ENCODE measurements at regions not wholly inside any gene's neighbourhood (a gene's known extent, or its start where the extent isn't known, plus 50 kb on each side); places are given as distances from the start of the nearest gene placed in this dataset.

DNA sequence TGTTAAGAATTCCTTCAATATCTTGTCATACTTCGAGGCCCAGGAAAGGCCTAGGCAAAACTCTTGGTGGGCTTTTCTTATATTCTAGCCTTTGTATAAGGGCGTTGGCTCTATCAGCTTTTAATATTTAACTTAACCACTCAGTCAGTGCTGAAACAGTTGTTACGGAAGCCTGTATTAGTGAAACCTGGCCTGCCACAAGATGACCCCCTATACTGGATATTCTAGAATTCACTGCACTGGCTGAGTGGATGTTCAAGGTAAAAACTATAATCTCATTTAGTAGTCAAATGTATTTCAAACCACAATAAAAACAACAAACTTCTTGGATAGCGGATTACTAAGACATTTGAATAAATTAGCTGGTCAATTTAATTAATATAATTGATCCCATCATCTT, 91.7 kb upstream of the HNMT start:
- Histone ChIP-seq H3K36me3 (no peaks in the 10 kb centered on the region), H3K9me3 (no peaks in the 10 kb centered on the region), H3K27me3 (no peaks in the 10 kb centered on the region), H3K27ac (no peak overlapping the region), H3K4me3 (no peak overlapping the region), H3K4me1 (no peaks in the 10 kb centered on the region)
- no peak for TF ChIP-seq POLR2AphosphoS5 (IDR thresholded peaks at IDR 0.05)
- TF ChIP-seq CTCF (IDR thresholded peaks at IDR 0.05): no peak
- TF ChIP-seq POLR2A (IDR thresholded peaks at IDR 0.05): no peak
- intact Hi-C loops (cut with DNase I; ENCODE audit: low total_unique reads): no loop called here
- no peak for DNase-seq (ENCODE audit: low spot score in 2 of 2)

GRCh38 chr2:137873536-137874244, 90.6 kb upstream of the HNMT start:
- no peak for DNase-seq (ENCODE audit: low spot score in 2 of 2)
- Histone ChIP-seq H3K27me3 (no peaks in the 10 kb centered on the region), H3K36me3 (no peaks in the 10 kb centered on the region), H3K27ac (no peak overlapping the region), H3K4me1 (no peaks in the 10 kb centered on the region), H3K9me3 (no peaks in the 10 kb centered on the region), H3K4me3 (no peak overlapping the region)
- intact Hi-C loops (cut with DNase I; ENCODE audit: low total_unique reads): no loop called here
- no peak for TF ChIP-seq POLR2A (IDR thresholded peaks at IDR 0.05)
- no peak for TF ChIP-seq POLR2AphosphoS5 (IDR thresholded peaks at IDR 0.05)
- TF ChIP-seq CTCF (IDR thresholded peaks at IDR 0.05): no peak

GRCh38 chr2:137879121-137879520, 85.2 kb upstream of the HNMT start:
- Histone ChIP-seq H3K9me3 (no peaks in the 10 kb centered on the region), H3K27me3 (no peaks in the 10 kb centered on the region), H3K36me3 (no peaks in the 10 kb centered on the region), H3K27ac (no peak overlapping the region), H3K4me1 (no peaks in the 10 kb centered on the region), H3K4me3 (no peak overlapping the region)
- no peak for DNase-seq (ENCODE audit: low spot score in 2 of 2)
- intact Hi-C loops (cut with DNase I; ENCODE audit: low total_unique reads): no loop called here
- no peak for TF ChIP-seq CTCF (IDR thresholded peaks at IDR 0.05)
- no peak for TF ChIP-seq POLR2A (IDR thresholded peaks at IDR 0.05)
- no peak for TF ChIP-seq POLR2AphosphoS5 (IDR thresholded peaks at IDR 0.05)

DNA sequence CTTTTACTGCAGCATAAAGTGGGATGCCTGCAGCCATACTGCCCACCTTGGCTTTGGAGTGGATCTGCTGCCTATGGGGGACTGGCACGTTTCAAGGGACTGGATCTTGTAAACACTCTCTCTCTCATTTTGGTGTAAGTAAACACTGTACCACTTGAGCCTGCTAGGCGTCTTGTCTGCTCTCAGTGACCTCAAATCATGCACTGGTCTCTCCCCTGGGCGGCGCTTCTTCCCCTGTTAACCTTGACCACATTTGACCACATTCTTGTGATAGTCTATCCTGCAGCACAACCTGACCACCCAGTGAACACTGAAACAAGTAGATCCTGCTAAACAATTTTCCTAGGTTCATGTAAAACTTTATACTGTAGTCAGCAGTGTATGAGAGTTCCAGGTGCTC, 82.6 kb upstream of the HNMT start:
- no peak overlapping the region for H3K27ac ChIP-seq
- H3K4me1 ChIP-seq: no peaks in the 10 kb centered on the region
- H3K4me3 ChIP-seq: no peak overlapping the region
- H3K36me3 ChIP-seq: no peaks in the 10 kb centered on the region
- intact Hi-C loops (cut with DNase I; ENCODE audit: low total_unique reads): no loop called here
- TF ChIP-seq POLR2A (IDR thresholded peaks at IDR 0.05): no peak
- H3K27me3 ChIP-seq: no peaks in the 10 kb centered on the region
- DNase-seq (ENCODE audit: low spot score in 2 of 2): no peak
- H3K9me3 ChIP-seq: no peaks in the 10 kb centered on the region

DNA sequence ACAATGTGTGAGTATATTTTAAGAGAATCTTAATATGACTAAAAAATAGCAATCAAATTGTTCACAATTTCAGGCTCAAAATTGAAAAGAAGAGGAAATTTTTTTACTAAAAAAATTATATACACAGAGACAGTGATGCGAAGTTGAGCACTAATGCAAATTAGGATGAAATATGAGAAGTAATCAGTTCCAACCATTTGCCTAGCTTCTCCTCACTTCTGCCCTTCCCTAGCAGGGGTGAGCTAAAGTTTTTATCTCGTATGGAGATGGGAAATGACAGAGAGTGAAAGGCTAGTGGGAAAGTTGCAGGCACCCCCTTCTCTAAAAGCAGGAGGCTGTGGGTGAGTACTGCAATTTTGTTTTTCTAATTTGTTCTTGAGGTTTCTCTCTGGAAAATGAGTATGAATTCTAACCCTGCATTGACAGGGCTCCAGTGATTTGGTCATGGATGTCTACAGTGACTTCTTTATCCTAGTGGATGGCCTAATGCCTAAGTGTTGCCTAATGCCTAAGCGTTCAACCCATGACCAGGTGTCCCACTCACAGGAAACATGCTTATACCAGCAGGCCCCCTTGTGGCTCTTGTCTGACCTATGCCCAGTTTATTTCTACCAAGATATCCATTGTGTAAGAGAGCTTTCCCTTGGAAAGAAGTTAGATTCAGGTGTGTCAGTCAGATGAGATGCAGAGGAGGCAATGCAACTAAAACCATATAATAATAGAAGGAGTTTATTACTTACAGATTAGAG, 78.0 kb upstream of the HNMT start:
- no peak for TF ChIP-seq POLR2AphosphoS5 (IDR thresholded peaks at IDR 0.05)
- Histone ChIP-seq H3K9me3 (no peaks in the 10 kb centered on the region), H3K36me3 (no peaks in the 10 kb centered on the region), H3K27me3 (no peaks in the 10 kb centered on the region), H3K4me1 (no peaks in the 10 kb centered on the region), H3K4me3 (no peak overlapping the region), H3K27ac (no peak overlapping the region)
- intact Hi-C loops (cut with DNase I; ENCODE audit: low total_unique reads): no loop called here
- no peak for DNase-seq (ENCODE audit: low spot score in 2 of 2)

DNA sequence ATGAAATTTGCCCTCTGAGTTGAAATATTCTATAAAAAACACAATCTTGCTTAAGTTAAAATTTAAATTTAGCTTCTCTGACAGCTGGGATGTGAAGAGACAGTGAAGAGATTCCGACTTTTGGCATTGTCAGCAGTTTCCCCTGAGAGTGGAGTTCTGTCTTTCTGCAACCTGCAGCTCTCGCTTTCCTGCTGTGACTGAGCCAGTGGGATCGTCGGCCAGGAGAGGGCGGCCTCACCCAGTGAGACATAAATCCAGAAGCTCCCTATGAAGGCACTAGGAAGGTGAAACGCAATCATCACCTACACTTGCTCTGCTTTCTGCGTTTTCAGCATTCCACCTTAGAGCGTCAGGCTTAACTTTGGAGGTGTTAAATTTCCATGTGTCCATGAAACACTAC, 75.4 kb upstream of the HNMT start:
- no peaks in the 10 kb centered on the region for H3K4me1 ChIP-seq
- no peaks in the 10 kb centered on the region for H3K27me3 ChIP-seq
- DNase-seq (ENCODE audit: low spot score in 2 of 2): no peak
- no peaks in the 10 kb centered on the region for H3K36me3 ChIP-seq
- H3K4me3 ChIP-seq: no peak overlapping the region
- H3K27ac ChIP-seq: no peak overlapping the region
- H3K9me3 ChIP-seq: no peaks in the 10 kb centered on the region
- TF ChIP-seq POLR2A (IDR thresholded peaks at IDR 0.05): no peak
- TF ChIP-seq CTCF (IDR thresholded peaks at IDR 0.05): no peak
- TF ChIP-seq POLR2AphosphoS5 (IDR thresholded peaks at IDR 0.05): no peak
- intact Hi-C loops (cut with DNase I; ENCODE audit: low total_unique reads): no loop called here

Data from breast epithelium (tissue), 4 donors.